KMS-11 (cell line): ENCODE measurements at regions not wholly inside any gene's neighbourhood (a gene's known extent, or its start where the extent isn't known, plus 50 kb on each side); places are given as distances from the start of the nearest gene placed in this dataset.

Experiments used
- H2AFZ ChIP-seq: fragments of 200-600 bp; sonication (generic); 2 replicates; pipeline ENCODE4 v1.6.1; 2016; ENCODE audit warnings: antibody characterized with exemption, mixed run types, low read depth
- H3K27ac ChIP-seq: fragments of 200-600 bp; sonication (generic); 2 replicates; pipeline ENCODE4 v1.6.1; 2016; ENCODE audit warnings: mild to moderate bottlenecking, mixed run types
- H3K27me3 ChIP-seq: fragments of 200-600 bp; sonication (generic); 2 replicates; pipeline ENCODE4 v1.6.1; 2017; ENCODE audit warnings: mild to moderate bottlenecking, low read depth, mixed run types, moderate library complexity; ENCODE audit not compliant: insufficient read depth
- H3K36me3 ChIP-seq: fragments of 200-600 bp; sonication (generic); 2 replicates; pipeline ENCODE4 v1.6.1; 2017; ENCODE audit warnings: mild to moderate bottlenecking, mixed run types; ENCODE audit not compliant: insufficient read depth
- H3K4me1 ChIP-seq: fragments of 200-600 bp; sonication (generic); 2 replicates; pipeline ENCODE4 v1.6.1; 2016; ENCODE audit warnings: mild to moderate bottlenecking, low read depth, mixed run types; ENCODE audit not compliant: poor library complexity, severe bottlenecking
- H3K4me2 ChIP-seq: fragments of 200-600 bp; sonication (generic); 2 replicates; pipeline ENCODE4 v1.7.0; 2016; ENCODE audit warnings: mild to moderate bottlenecking, mixed run types
- H3K4me3 ChIP-seq: fragments of 200-600 bp; sonication (generic); IDR thresholded peaks from 2 replicates; pipeline ENCODE4 v1.6.1; 2017; ENCODE audit warnings: low read depth, low read length, mixed read lengths; ENCODE audit not compliant: insufficient read depth
- H3K79me2 ChIP-seq: fragments of 200-600 bp; sonication (generic); 2 replicates; pipeline ENCODE4 v1.6.1; 2016; ENCODE audit warnings: low read depth, mixed run types; ENCODE audit not compliant: insufficient read depth
- H3K9ac ChIP-seq: fragments of 200-600 bp; sonication (generic); 2 replicates; pipeline ENCODE4 v1.6.1; 2016; ENCODE audit warnings: mild to moderate bottlenecking, mixed run types
- H4K20me1 ChIP-seq: fragments of 200-600 bp; sonication (generic); 2 replicates; pipeline ENCODE4 v1.6.1; 2016; ENCODE audit warnings: mild to moderate bottlenecking, mixed run types; ENCODE audit not compliant: insufficient read depth
- TF ChIP-seq, protein P1 (sequence below): fragments of 200-600 bp; sonication (generic); conservative IDR thresholded peaks from 2 replicates; pipeline ENCODE4 v1.6.1; 2017; ENCODE audit warnings: low read depth, mild to moderate bottlenecking, antibody characterized with exemption, low read length, moderate library complexity, mixed read lengths

DNA sequence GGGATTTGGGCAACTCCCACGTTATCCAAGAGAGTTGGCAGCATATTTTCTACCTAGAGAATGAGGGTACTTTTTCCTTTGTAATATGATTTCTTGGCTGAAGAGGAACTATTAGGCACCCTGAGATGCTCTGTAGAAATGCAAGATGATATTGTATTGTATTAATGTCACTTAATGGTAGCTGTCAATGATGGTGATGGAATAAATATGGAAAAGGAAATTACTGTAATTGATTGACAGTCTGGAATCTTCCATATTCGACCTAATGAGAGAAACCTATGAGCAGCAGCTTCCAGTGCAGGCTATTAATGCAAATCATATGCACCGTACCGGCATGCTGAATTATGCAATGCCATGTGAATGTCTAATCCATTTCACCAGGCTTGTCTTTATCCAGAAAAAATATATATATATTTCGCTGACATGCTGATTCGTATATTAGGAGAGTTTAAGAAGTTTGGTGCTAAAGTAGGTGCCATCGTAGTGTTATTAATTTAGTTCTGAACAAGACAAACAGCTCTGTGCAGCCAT is 494.2 kb upstream of the JARID2 start:
- TF ChIP-seq, protein P1, sequence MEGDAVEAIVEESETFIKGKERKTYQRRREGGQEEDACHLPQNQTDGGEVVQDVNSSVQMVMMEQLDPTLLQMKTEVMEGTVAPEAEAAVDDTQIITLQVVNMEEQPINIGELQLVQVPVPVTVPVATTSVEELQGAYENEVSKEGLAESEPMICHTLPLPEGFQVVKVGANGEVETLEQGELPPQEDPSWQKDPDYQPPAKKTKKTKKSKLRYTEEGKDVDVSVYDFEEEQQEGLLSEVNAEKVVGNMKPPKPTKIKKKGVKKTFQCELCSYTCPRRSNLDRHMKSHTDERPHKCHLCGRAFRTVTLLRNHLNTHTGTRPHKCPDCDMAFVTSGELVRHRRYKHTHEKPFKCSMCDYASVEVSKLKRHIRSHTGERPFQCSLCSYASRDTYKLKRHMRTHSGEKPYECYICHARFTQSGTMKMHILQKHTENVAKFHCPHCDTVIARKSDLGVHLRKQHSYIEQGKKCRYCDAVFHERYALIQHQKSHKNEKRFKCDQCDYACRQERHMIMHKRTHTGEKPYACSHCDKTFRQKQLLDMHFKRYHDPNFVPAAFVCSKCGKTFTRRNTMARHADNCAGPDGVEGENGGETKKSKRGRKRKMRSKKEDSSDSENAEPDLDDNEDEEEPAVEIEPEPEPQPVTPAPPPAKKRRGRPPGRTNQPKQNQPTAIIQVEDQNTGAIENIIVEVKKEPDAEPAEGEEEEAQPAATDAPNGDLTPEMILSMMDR, result no peak
- no peaks in the 10 kb centered on the region for H3K4me1 ChIP-seq
- H3K79me2 ChIP-seq, result no peaks in the 10 kb centered on the region
- H3K36me3 ChIP-seq, result no peaks in the 10 kb centered on the region
- no peak overlapping the region for H3K4me3 ChIP-seq
- no peaks in the 10 kb centered on the region for H4K20me1 ChIP-seq
- no peak overlapping the region for H2AFZ ChIP-seq
- H3K27me3 ChIP-seq, result no peaks in the 10 kb centered on the region
- no peak overlapping the region for H3K27ac ChIP-seq
- H3K4me2 ChIP-seq, result no peak overlapping the region
- H3K9ac ChIP-seq, result no peak overlapping the region

DNA sequence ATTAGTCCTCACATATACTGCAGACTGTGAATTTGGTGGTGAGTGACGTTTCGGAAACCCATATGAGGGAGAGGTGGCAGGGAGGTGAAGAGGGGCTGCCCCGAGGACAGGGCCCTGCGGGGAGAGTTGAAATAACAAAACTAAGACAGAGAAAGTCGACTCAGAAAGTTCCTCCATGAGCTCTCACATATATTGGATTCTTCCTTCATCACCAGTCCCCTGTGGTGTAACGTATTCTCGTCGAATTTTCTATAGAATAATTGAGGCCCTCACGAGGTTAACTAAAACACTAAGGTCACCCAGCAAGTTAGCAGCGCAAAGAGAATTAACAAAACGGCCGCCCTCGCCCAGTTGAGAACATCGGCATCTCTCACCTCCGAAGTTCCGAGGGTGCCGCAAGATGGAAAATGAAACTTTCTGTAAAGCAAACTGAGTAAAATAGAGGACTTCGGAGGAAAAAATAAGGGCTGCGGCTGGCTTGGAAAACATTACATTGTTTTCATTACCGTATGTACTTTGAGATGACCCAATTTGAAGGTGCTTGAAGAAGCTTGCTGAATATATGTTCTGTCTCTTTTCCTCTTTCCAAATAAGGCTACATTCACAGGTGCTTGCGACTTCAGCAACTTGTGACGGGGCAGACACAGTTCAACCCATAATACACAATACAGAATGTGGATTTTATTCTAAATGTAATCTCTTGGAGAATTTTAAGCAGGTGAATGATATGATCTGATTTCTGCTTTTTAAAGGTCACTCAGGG is 490.9 kb upstream of the JARID2 start:
- TF ChIP-seq, protein P1, result no peak
- H3K27ac ChIP-seq, result no peak overlapping the region

DNA sequence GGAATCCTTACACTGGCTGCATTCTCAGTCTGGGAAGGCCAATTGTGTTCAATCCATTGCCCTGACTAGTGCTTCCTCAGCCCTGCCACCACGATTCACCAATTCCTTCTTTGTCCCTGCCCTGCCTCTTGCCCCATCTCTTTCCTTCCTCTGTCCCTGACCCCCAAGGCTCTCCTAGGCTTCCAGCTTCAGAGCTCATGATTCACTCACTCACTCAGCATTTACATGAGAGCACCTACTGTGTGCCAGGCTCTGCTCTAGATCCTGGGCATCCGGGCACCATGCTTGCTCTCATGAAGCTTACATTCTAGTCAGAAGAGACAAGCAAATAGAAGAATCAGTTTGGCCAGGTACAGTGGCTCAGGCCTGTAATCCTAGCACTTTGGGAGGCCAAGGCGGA is 489.5 kb upstream of the JARID2 start:
- H2AFZ ChIP-seq, result no peak overlapping the region
- H4K20me1 ChIP-seq, result no peaks in the 10 kb centered on the region
- H3K9ac ChIP-seq, result no peak overlapping the region
- H3K27ac ChIP-seq, result no peak overlapping the region
- H3K4me2 ChIP-seq, result no peak overlapping the region
- H3K4me3 ChIP-seq, result no peak overlapping the region
- peaks cover 4% of the 10 kb centered on the region for H3K4me1 ChIP-seq
- H3K79me2 ChIP-seq, result no peaks in the 10 kb centered on the region
- no peaks in the 10 kb centered on the region for H3K27me3 ChIP-seq
- TF ChIP-seq, protein P1, result no peak
- no peaks in the 10 kb centered on the region for H3K36me3 ChIP-seq

More for the DNA sequence above, 490.9 kb upstream of the JARID2 start:
- Histone ChIP-seq H3K9ac (no peak overlapping the region), H2AFZ (no peak overlapping the region), H3K36me3 (no peaks in the 10 kb centered on the region), H4K20me1 (no peaks in the 10 kb centered on the region), H3K4me2 (no peak overlapping the region), H3K27me3 (no peaks in the 10 kb centered on the region), H3K4me1 (peaks cover 4% of the 10 kb centered on the region), H3K4me3 (no peak overlapping the region), H3K79me2 (no peaks in the 10 kb centered on the region)

DNA sequence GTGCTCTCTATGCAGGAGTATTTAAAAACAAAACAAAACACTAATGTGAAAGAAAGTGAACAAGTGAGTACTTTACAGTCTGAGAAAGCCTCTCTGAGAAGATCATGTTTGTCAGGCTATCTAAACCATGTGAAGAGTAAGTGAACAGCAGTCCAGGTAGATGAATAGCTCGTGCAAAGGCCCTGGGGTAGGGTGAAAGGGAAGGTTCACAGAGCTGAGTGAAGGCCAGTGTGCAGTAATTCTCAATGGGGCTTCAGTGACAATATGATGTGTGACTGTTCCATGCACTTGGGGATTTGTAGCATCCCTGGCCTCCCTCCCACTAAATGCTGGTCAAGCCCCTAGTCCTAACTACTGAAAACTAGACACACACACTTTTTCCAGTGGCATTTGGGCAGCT is 488.9 kb upstream of the JARID2 start:
- no peaks in the 10 kb centered on the region for H4K20me1 ChIP-seq
- no peak overlapping the region for H2AFZ ChIP-seq
- H3K4me3 ChIP-seq, result no peak overlapping the region
- no peak overlapping the region for H3K27ac ChIP-seq
- peaks cover 4% of the 10 kb centered on the region for H3K4me1 ChIP-seq
- H3K4me2 ChIP-seq, result no peak overlapping the region
- no peaks in the 10 kb centered on the region for H3K79me2 ChIP-seq
- no peak overlapping the region for H3K9ac ChIP-seq
- H3K27me3 ChIP-seq, result no peaks in the 10 kb centered on the region
- TF ChIP-seq, protein P1, result no peak
- H3K36me3 ChIP-seq, result no peaks in the 10 kb centered on the region
